H9 (cell line): ENCODE measurements at regions not wholly inside any gene's neighbourhood (a gene's known extent, or its start where the extent isn't known, plus 50 kb on each side); places are given as distances from the start of the nearest gene placed in this dataset.

Source experiments
- DNase-seq: peaks from one replicate; pipeline ENCODE4 v3.0.0-alpha.2; 2017
- H2AFZ ChIP-seq: one replicate; pipeline ENCODE4 v1.6.1; 2013; ENCODE audit warnings: mild to moderate bottlenecking, low read length, control low read depth, moderate library complexity
- H2AK5ac ChIP-seq: 2 replicates; pipeline ENCODE4 v1.6.1; 2013; ENCODE audit warnings: low read length, control low read depth, mixed read lengths; ENCODE audit not compliant: insufficient read length
- H2BK120ac ChIP-seq: one replicate; pipeline ENCODE4 v1.6.1; 2013; ENCODE audit warnings: low read depth, mild to moderate bottlenecking, low read length, control low read depth, inconsistent platforms; ENCODE audit not compliant: poor library complexity, severe bottlenecking
- H2BK12ac ChIP-seq: 2 replicates; pipeline ENCODE4 v1.6.1; 2013; ENCODE audit warnings: low read length, control low read depth, mixed read lengths, low read depth; ENCODE audit not compliant: insufficient read length
- H2BK15ac ChIP-seq: 2 replicates; pipeline ENCODE4 v1.6.1; 2013; ENCODE audit warnings: low read depth, low read length, control low read depth
- H2BK20ac ChIP-seq: one replicate; pipeline ENCODE4 v1.6.1; 2013; ENCODE audit warnings: low read depth, mild to moderate bottlenecking, low read length, control low read depth, inconsistent platforms; ENCODE audit not compliant: poor library complexity, severe bottlenecking
- H2BK5ac ChIP-seq: 2 replicates; pipeline ENCODE4 v1.6.1; 2013; ENCODE audit warnings: low read length, control low read depth, mixed read lengths; ENCODE audit not compliant: insufficient read length
- H3K14ac ChIP-seq: 2 replicates; pipeline ENCODE4 v1.6.1; 2013; ENCODE audit warnings: low read length, control low read depth; ENCODE audit not compliant: insufficient read depth
- H3K18ac ChIP-seq: 2 replicates; pipeline ENCODE4 v1.6.1; 2013; ENCODE audit warnings: low read depth, mild to moderate bottlenecking, mixed read lengths, low read length, control low read depth; ENCODE audit not compliant: insufficient read length
- H3K23ac ChIP-seq: 2 replicates; pipeline ENCODE4 v1.6.1; 2013; ENCODE audit warnings: low read length, control low read depth, mixed read lengths, low read depth; ENCODE audit not compliant: insufficient read length
- H3K23me2 ChIP-seq: 2 replicates; pipeline ENCODE4 v1.6.1; 2013; ENCODE audit warnings: low read depth, mild to moderate bottlenecking, mixed read lengths, low read length, control low read depth; ENCODE audit not compliant: insufficient read length, poor library complexity, severe bottlenecking
- H3K27ac ChIP-seq: 2 replicates; pipeline ENCODE4 v1.5.1; 2013; ENCODE audit warnings: low read length, control low read depth, mixed read lengths, low read depth; ENCODE audit not compliant: insufficient read length
- H3K27me3 ChIP-seq: 2 replicates; pipeline ENCODE4 v1.6.1; 2013; ENCODE audit warnings: low read length, control low read depth, inconsistent platforms; ENCODE audit not compliant: insufficient read depth
- H3K4ac ChIP-seq: 2 replicates; pipeline ENCODE4 v1.6.1; 2013; ENCODE audit warnings: low read depth, mild to moderate bottlenecking, control low read depth, inconsistent platforms, low read length, moderate library complexity
- H3K4me1 ChIP-seq: 2 replicates; pipeline ENCODE4 v1.6.1; 2013; ENCODE audit warnings: low read length, control low read depth, inconsistent platforms; ENCODE audit not compliant: insufficient read depth
- H3K4me2 ChIP-seq: 2 replicates; pipeline ENCODE4 v1.6.1; 2013; ENCODE audit warnings: low read length, control low read depth, mixed read lengths; ENCODE audit not compliant: insufficient read length, insufficient read depth
- H3K56ac ChIP-seq: 2 replicates; pipeline ENCODE4 v1.6.1; 2013; ENCODE audit warnings: low read depth, mild to moderate bottlenecking, mixed read lengths, low read length, control low read depth; ENCODE audit not compliant: insufficient read length
- H3K79me1 ChIP-seq: 2 replicates; pipeline ENCODE4 v1.6.1; 2013; ENCODE audit warnings: low read depth, mild to moderate bottlenecking, moderate library complexity, low read length, control low read depth, inconsistent platforms; ENCODE audit not compliant: insufficient read depth, poor library complexity, severe bottlenecking
- H3K79me2 ChIP-seq: 2 replicates; pipeline ENCODE4 v1.6.1; 2013; ENCODE audit warnings: low read length, control low read depth, inconsistent platforms; ENCODE audit not compliant: insufficient read depth
- H3K9ac ChIP-seq: 2 replicates; pipeline ENCODE4 v1.6.1; 2013; ENCODE audit warnings: low read length, control low read depth, mixed read lengths; ENCODE audit not compliant: insufficient read length; ENCODE audit errors: extremely low read depth
- H3K9me3 ChIP-seq: one replicate; pipeline ENCODE4 v1.6.1; 2013; ENCODE audit warnings: low read depth, low read length, inconsistent platforms; ENCODE audit not compliant: control insufficient read depth
- H3T11ph ChIP-seq: one replicate; pipeline ENCODE4 v1.6.1; 2013; ENCODE audit warnings: mild to moderate bottlenecking, low read length, control low read depth, inconsistent platforms
- H4K20me1 ChIP-seq: one replicate; pipeline ENCODE4 v1.6.1; 2013; ENCODE audit not compliant: control insufficient read depth, insufficient read length, insufficient read depth
- H4K5ac ChIP-seq: 2 replicates; pipeline ENCODE4 v1.6.1; 2013; ENCODE audit warnings: low read depth, mild to moderate bottlenecking, mixed read lengths, low read length, control low read depth; ENCODE audit not compliant: insufficient read length
- H4K8ac ChIP-seq: replicated peaks from 2 replicates; pipeline ENCODE4 v1.6.1; 2013; ENCODE audit warnings: low read length, control low read depth, mixed read lengths, low read depth; ENCODE audit not compliant: insufficient read length
- H4K91ac ChIP-seq: 2 replicates; pipeline ENCODE4 v1.6.1; 2013; ENCODE audit warnings: low read depth, mild to moderate bottlenecking, moderate library complexity, mixed read lengths, low read length, control low read depth; ENCODE audit not compliant: insufficient read length
- H3K27ac Mint-ChIP-seq, 3 experiments: 2 replicates in 2 of 3; 3 replicates in 1 of 3; pipeline ENCODE4 v1.8.0; 2020 to 2021; ENCODE audit warnings: mixed read lengths in 3 of 3, mild to moderate bottlenecking in 1 of 3, moderate library complexity in 1 of 3
- H3K27me3 Mint-ChIP-seq: 2 replicates; pipeline ENCODE4 v1.8.0; 2021; ENCODE audit warnings: low read depth, mild to moderate bottlenecking, moderate library complexity, mixed read lengths
- H3K36me3 Mint-ChIP-seq, 3 experiments: 2 replicates in 2 of 3; 3 replicates in 1 of 3; pipeline ENCODE4 v1.8.0; 2020 to 2021; ENCODE audit warnings: low read depth in 3 of 3, mixed read lengths in 3 of 3; ENCODE audit not compliant: insufficient read depth in 1 of 3
- H3K4me1 Mint-ChIP-seq, 2 experiments: 2 replicates each; pipeline ENCODE4 v1.8.0; 2020; ENCODE audit warnings: mixed read lengths in 2 of 2
- H3K4me3 Mint-ChIP-seq, 2 experiments: 2 replicates in 1 of 2; 3 replicates in 1 of 2; pipeline ENCODE4 v1.8.0; 2020 to 2021; ENCODE audit warnings: mild to moderate bottlenecking in 2 of 2, mixed read lengths in 2 of 2, moderate library complexity in 1 of 2
- H3K9me3 Mint-ChIP-seq, 2 experiments: 2 replicates in 1 of 2; 3 replicates in 1 of 2; pipeline ENCODE4 v1.8.0; 2020; ENCODE audit warnings: mild to moderate bottlenecking in 2 of 2, mixed read lengths in 2 of 2, moderate library complexity in 1 of 2
- CTCF ChIP-seq: fragments of 200-600 bp; sonication (generic); conservative IDR thresholded peaks from 3 replicates; pipeline ENCODE4 v1.8.0; 2021; ENCODE audit warnings: antibody characterized with exemption, mild to moderate bottlenecking
- whole genome bisulfite sequencing: extraction: QIAGEN DNeasy Blood & Tissue Kit; methylation state at CpG from one replicate; pipeline ENCODE4 v1.1.7; 2013; ENCODE audit warnings: missing lambda C conversion rate, low lambda C conversion rate, mixed read lengths; ENCODE audit not compliant: insufficient read length; ENCODE audit errors: extremely low coverage; 5-methylcytosine and 5-hydroxymethylcytosine counted together

GRCh38 chr10:9992661-9993060 lies 1025.0 kb upstream of the CELF2 start:
- H3K9ac ChIP-seq: no peak overlapping the region
- no peak overlapping the region for H2BK15ac ChIP-seq
- no peak overlapping the region for H4K91ac ChIP-seq
- H3K9me3 ChIP-seq: no peaks in the 10 kb centered on the region
- no CpG with 5 or more reads among the region's 11 CpGs for WGBS
- no peak overlapping the region for H3K27ac ChIP-seq
- H4K8ac ChIP-seq: no peak overlapping the region
- H3K4ac ChIP-seq: no peak overlapping the region
- Mint-ChIP-seq H3K27ac (no peak overlapping the region; a peak in 1 of 7 replicates), H3K27me3 (no peaks in the 10 kb centered on the region; the same call in 1 of the 2 replicates), H3K4me3 (no peak overlapping the region), H3K9me3 (no peaks in the 10 kb centered on the region), H3K4me1 (peaks cover 0 to 5% of the 10 kb centered on the region in 2 experiments; a peak in 2 of 4 replicates), H3K36me3 (no peaks in the 10 kb centered on the region)
- H4K20me1 ChIP-seq: no peaks in the 10 kb centered on the region
- no peak overlapping the region for H2AFZ ChIP-seq
- H3K56ac ChIP-seq: no peak overlapping the region
- no peak overlapping the region for H3K14ac ChIP-seq
- H2BK120ac ChIP-seq: no peak overlapping the region
- peak; percentile 42; the same call in 2 of the 3 replicates for TF ChIP-seq CTCF
- no peaks in the 10 kb centered on the region for H3K27me3 ChIP-seq
- no peak overlapping the region for H4K5ac ChIP-seq
- peak; percentile 46 for DNase-seq
- no peaks in the 10 kb centered on the region for H3K23me2 ChIP-seq
- no peak overlapping the region for H3K23ac ChIP-seq
- no peak overlapping the region for H2BK12ac ChIP-seq
- no peaks in the 10 kb centered on the region for H3K79me1 ChIP-seq
- no peaks in the 10 kb centered on the region for H3K79me2 ChIP-seq
- no peak overlapping the region for H2BK5ac ChIP-seq
- H3T11ph ChIP-seq: no peak overlapping the region
- H3K4me2 ChIP-seq: no peak overlapping the region
- no peak overlapping the region for H3K18ac ChIP-seq
- no peak overlapping the region for H2BK20ac ChIP-seq
- H3K4me1 ChIP-seq: no peaks in the 10 kb centered on the region
- H2AK5ac ChIP-seq: no peak overlapping the region
